GM21360 (cell line): ENCODE measurements at regions not wholly inside any gene's neighbourhood (a gene's known extent, or its start where the extent isn't known, plus 50 kb on each side); places are given as distances from the start of the nearest gene placed in this dataset.

Experiments
- ATAC-seq: cut with Tn5 transposase; IDR thresholded peaks from one replicate; pipeline ENCODE4 v1.9.1; 2021; ENCODE audit warnings: mild to moderate bottlenecking, moderate library complexity; ENCODE audit not compliant: unreplicated experiment

DNA sequence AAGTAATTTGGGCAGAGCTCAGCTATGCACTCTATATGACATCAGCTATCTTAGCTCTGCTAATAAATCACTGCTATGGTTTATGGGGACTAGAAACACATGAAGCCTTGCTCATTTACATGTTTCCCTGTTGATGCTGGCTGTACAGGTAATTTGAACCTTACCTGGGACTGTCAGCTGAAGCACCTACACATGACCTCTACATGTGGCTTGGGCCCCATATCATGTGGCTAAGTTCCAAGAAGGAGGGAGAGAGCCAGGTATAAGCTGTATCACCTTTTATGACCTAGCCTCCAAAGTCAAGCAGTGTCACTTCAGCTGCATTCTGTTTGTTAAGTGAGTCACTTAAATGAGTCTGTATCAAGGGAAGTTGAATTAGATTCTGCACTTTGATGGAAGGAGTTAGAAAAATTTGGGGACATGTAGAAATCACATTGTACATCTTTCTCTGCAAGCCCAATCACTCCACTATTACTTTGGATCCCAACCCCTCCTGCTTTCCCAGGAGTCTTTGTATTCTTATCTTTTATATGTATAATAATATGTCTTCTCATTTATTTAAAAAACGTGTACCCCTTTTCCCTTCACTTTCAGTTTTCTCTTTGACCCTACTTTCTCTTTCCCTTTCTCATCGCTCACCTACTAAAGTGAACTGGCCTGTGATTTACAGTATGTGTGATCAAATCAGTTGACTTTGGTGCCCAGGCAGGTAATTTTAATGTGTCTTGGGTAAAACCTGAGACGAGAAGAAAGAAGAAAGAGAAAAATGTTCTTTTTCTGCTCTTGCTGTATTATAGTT, 53.4 kb upstream of the PRKACB start:
- no peak for ATAC-seq

DNA sequence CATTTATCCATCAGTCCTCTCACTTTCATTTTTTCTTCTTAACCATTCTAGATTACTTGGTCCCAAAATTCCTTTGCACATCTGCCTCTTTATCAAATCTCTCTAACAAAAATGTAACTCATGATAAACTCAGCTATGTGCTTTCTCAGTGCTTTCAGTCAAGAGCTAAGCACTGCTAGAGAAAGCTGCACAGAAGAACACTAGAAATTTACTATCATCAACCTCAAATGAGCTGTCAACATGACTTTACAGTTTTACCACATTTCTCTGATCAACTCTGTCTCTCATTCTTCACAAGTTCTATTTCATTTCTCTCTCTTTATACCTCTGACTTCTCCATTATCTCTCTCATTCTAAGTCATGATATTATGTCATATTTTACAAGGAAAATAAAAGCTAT, 54.2 kb upstream of the PRKACB start:
- ATAC-seq = no peak

DNA sequence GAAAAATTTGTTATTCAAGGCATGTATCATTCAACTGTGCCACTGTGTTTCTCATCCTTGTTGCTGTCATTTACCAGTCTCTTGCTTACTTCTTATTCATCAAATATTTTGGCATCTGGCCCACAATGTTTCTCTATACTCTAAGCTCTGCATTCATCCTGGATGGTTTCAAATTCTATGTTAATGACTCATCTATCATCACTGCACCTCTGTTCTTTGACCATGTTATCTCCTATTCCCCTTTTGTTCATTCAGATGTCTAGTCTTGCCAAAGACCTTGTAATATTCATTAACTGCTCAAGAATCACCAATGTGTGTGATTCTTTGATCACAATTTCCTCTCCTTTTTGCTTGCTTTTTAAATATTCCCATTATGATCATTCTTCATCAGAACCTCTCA, 54.6 kb upstream of the PRKACB start:
- ATAC-seq = no peak

DNA sequence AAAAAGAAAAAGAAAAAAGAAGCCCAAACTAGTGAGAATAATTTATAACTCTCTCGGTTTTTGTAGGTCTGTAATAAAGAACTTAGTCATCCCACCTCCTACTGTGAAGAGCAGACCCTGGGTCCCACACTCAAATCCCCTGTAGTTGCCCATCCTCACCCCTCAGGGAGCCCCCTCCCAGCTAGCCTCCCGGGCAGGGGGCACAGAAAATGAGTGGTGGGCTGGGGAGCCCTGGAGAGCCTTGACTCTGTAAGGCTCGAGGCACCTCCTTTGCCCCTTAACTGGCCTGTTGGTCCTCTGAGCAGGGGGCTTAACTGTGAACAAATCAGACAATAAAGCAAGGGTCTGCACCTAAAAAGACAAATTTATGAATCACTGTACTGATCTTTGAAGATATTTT, 57.5 kb upstream of the PRKACB start:
- no peak for ATAC-seq

DNA sequence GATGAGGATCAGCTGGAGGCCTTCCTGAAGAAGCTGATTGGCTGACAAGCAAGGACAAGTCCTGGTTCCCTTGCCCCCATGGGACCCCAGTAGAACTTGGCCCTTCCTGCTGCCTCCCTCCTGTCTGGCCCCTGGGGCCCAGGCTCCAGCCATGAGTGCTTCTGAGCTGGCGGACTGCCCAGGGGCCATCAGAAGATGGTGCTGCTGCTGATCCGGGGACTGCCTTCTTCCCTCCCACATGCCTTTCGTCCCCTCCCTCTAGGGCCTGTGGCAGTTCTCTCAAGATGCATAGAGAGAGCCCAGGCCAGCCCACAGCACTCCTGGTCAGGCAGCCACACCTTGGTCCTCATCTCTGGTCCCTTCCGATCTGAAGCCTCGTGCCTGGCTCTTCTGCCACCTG, 57.9 kb upstream of the PRKACB start:
- ATAC-seq = no peak

DNA sequence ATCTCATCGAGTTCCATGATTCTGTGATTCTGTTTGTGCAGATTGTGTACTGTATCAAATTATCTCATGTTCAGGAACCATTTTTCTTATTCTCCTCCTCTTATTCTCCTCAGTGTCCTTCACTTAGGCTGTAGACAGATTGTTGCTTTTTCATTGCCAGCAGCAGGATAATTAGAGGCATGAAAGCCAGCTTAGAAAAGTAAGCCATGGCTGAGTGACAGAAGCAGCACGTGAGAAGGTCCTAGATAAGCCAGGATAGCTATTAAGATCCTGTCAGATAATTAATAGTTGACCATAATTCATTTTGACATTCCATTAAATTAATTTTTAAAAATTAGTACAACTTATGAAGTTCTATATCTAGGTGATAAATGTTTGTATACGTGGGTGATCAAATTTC, 60.8 kb upstream of the PRKACB start:
- no peak for ATAC-seq

DNA sequence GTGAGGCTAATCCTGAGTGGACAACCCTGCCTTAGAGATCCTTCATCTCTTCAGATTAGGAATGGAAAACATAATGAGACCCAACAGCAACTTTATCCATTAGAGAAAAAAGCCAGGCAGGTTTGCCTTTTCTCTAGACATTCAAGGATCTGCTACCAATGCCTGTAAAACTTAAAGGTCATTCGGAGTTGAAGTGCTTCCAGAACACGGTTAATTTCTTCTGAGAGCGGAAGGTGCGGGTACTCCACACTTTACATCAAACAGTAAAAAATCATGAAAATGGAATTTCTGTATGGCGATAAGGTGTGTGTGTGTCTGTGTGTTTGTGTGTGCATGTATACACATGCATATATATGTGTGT, 65.2 kb upstream of the PRKACB start:
- no peak for ATAC-seq

DNA sequence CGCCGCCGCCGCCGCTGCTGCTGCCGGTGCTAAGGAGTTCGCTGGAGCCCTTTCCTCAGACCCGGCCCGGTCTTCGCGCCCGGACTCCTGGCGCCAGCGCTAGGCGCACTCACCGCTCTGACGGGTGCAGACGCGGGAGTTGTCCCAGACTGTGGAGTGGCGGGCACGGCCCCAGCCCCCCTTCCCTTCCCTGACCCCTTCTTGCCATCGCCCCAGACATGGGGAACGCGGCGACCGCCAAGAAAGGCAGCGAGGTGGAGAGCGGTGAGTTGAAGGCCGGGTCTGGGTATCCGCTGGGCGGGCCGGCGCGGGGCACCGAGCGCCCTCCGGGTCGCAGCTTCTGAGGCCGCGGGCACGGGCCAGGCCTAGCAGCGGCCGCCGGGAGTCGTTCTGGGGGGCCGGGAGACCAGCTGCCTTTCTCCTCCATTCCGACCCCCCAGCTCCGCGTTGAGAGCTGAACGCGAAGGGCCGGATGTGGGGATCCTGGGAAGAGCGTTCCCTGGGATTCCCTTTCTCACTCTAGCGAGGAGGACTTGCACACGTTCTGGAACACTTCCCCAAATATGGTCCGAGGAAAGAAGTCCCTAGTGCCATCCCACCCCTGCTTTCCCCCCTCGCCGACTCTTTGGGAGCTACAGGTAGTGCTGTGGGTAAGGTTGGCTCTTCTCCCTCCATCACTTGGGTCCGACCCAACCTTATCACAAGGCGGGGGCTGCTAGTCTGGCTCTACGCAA, 65.8 kb upstream of the PRKACB start:
- peak; percentile 31 for ATAC-seq

DNA sequence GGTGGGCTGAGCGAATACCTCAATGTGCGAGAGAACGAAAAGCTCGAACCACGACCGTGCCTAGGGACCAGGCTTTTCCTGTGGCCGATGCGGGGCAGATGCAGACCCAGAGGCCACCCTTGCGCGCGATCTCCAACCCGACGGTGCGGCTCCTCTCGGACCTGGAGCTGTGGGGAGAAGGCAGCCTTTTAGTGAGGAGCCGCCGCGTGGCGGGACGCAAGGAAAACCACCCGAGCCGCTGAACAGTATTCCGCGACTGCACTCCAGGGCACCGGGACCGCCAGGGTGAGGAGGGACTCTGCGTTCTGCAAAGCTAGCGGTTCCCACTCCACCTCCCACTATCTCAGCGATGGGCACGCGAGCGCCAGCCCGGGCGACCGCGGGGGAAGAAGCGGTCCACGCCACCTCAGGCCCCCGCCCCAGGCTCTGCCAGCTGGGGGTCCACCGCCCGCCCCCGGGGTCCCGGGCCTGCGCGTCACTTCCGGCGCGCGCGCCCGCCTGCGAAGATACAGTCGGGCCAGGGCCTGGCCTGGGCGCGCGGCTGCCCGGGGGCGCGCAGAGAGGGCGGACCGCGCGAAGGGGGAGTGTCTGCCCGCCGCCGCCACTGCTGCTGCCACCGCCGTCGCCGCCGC, 66.5 kb upstream of the PRKACB start:
- peak; percentile 94 for ATAC-seq

DNA sequence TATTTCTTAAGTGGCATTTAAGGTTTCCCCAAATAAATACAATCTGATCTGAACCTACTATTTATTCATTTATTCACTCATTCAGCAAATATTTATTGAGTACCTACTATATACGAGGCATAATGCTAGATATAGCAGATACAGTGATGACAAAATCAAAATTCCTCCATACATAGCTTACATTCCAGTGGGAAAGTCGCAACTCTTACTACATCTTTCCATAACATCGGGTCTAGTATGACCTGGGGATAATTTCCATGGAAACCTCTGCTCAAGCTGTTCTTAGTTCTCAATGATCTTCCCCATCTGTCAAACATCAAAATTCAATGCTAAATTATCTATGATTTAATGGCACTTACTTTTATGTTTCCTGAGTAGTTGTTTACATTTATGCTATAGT, 70.8 kb upstream of the PRKACB start:
- ATAC-seq = no peak

DNA sequence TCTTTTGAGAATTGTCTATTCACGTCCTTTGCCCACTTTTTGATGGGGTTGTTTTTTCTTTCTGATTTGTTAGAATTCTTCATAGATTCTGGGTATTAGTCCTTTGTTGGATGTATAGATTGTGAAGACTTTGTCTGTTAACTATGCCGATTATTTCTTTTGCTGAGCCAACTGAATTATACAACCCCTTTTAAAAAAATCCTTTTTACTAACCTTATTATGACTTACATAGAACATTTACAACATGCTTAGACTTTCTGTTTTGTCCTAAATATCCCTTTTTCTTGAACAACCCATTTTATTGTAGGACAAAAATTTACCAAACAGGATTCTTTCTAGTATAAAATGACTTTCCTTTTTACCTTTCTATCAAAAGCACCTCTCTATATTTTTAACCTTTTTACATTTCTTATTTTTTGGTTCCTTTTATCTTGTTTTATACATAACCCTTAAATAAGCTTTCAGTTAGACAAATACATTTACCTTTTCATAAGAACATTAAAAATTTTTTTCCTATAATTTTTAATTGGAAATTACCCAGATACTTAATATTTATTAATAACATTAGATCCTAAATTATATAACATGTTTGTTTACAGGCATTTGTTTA, 70.4 kb upstream of the TTLL7 start:
- no peak for ATAC-seq

DNA sequence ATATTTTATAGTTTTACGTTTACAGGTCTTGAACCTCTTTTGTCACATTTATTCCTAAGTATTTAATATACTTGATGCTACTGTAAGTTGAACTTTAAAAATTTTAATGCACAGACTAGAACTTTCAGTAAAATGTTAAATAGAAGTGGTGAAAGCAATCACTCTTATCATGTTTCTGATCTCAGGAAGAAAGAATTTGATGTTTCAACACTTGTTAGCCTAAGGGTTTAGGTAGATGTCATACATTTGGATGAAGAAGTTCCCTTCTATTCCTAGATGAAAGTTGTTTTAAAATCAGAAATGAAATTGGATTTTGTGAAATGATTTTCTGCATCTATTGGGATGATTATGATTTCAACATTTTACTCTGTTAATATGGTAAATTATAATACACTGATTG, 63.6 kb upstream of the TTLL7 start:
- ATAC-seq = no peak

DNA sequence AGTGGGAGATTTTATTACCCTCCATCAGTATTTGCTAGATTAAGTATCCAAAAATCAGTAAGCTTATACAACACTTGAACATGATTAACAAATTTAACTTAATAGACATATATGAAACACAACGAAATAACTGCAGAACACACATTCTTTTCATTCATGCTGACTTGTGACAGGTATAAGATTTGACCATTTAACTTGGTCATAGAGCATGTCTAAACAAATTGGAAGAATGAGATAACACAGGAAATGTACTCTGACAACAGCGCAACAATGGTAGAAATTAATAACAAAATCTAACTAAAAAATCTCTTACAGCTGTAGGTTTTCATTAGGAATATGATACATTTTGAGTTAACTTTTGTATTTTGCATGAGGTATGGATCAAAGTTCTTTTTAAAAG, 62.4 kb upstream of the TTLL7 start:
- ATAC-seq = no peak

DNA sequence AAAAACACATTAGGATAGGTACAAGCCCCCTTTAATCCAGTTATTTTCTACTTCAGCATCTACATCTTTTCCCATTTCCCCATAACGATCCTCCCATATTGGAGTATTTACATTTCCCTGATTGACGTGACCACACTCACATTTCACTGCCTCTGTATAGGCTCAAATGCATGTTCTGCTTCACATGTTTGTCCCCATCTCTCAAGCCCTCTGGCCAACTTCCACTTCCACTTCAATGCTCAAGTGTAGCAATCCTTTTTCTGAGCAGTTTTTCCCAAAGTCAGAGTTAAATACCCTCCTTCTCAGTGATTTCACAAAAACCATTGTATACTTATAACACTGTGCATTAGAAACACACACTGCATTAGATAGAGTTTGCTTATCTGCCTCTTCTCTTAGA, 61.8 kb upstream of the TTLL7 start:
- ATAC-seq = no peak

DNA sequence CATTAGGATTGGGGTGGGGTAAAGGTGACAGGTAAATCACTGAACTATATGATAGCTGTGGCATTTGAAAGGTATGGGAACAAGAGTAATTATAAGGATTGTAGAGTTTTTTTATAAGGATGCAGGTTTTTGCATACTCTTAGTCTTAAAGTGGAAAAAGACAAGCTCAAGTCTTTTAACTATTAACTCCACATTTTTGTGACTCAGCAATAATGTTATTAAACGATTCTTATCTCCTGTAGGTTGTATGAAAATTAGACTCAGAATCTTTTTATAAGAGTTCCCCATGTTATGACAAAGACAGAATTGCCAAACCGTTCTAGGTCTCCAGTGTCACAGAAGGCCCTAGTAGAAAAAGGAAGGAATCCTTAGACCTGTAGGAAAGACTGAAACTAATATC, 49.9 kb upstream of the TTLL7 start:
- no peak for ATAC-seq
